ENCODE measurements at regions not wholly inside any gene's neighbourhood (a gene's known extent, or its start where the extent isn't known, plus 50 kb on each side); places are given as distances from the start of the nearest gene placed in this dataset.

- in situ Hi-C loops (cut with MboI; ENCODE audit: low pct_unique_long_range_greater_than_20kb, low sequenced_read_pairs), result no loop called here
- DNase-seq, result no peak
Measured at GRCh38 chr1:239804266-239804665, 287.4 kb upstream of the FMN2 start.

- DNase-seq, result no peak
- in situ Hi-C loops (cut with MboI; ENCODE audit: low pct_unique_long_range_greater_than_20kb, low sequenced_read_pairs), result no loop called here
Measured at GRCh38 chr1:239805042-239805441, 286.6 kb upstream of the FMN2 start.

GRCh38 chr1:239805851-239806772 lies 285.6 kb upstream of the FMN2 start:
- in situ Hi-C loops (cut with MboI; ENCODE audit: low pct_unique_long_range_greater_than_20kb, low sequenced_read_pairs), result no loop called here

GRCh38 chr1:239806897-239807296 lies 284.8 kb upstream of the FMN2 start:
- in situ Hi-C loops (cut with MboI; ENCODE audit: low pct_unique_long_range_greater_than_20kb, low sequenced_read_pairs), result no loop called here
- no peak for DNase-seq

More at GRCh38 chr1:239805851-239806772, 285.6 kb upstream of the FMN2 start:
- DNase-seq, result no peak

- in situ Hi-C loops (cut with MboI; ENCODE audit: low pct_unique_long_range_greater_than_20kb, low sequenced_read_pairs), result no loop called here
- no peak for DNase-seq
Measured at GRCh38 chr1:239807361-239807760, 284.3 kb upstream of the FMN2 start.

- no peak for DNase-seq
- in situ Hi-C loops (cut with MboI; ENCODE audit: low pct_unique_long_range_greater_than_20kb, low sequenced_read_pairs), result no loop called here
Measured at GRCh38 chr1:239810061-239810481, 281.6 kb upstream of the FMN2 start.

- no peak for DNase-seq
- in situ Hi-C loops (cut with MboI; ENCODE audit: low pct_unique_long_range_greater_than_20kb, low sequenced_read_pairs), result no loop called here
Measured at GRCh38 chr1:239811211-239811885, 280.3 kb upstream of the FMN2 start.

- in situ Hi-C loops (cut with MboI; ENCODE audit: low pct_unique_long_range_greater_than_20kb, low sequenced_read_pairs), result no loop called here
- DNase-seq, result no peak
Measured at GRCh38 chr1:239812580-239812979, 279.1 kb upstream of the FMN2 start.

- no peak for DNase-seq
- in situ Hi-C loops (cut with MboI; ENCODE audit: low pct_unique_long_range_greater_than_20kb, low sequenced_read_pairs), result no loop called here
Measured at GRCh38 chr1:239814306-239814881, 277.3 kb upstream of the FMN2 start.

GRCh38 chr1:239815074-239815473 lies 276.6 kb upstream of the FMN2 start:
- in situ Hi-C loops (cut with MboI; ENCODE audit: low pct_unique_long_range_greater_than_20kb, low sequenced_read_pairs), result no loop called here
- no peak for DNase-seq

GRCh38 chr1:239816081-239816782 lies 275.5 kb upstream of the FMN2 start:
- in situ Hi-C loops (cut with MboI; ENCODE audit: low pct_unique_long_range_greater_than_20kb, low sequenced_read_pairs), result no loop called here
- no peak for DNase-seq

- in situ Hi-C loops (cut with MboI; ENCODE audit: low pct_unique_long_range_greater_than_20kb, low sequenced_read_pairs), result no loop called here
- DNase-seq, result no peak
Measured at GRCh38 chr1:239817276-239817675, 274.4 kb upstream of the FMN2 start.

GRCh38 chr1:239817801-239818200 lies 273.9 kb upstream of the FMN2 start:
- no peak for DNase-seq
- in situ Hi-C loops (cut with MboI; ENCODE audit: low pct_unique_long_range_greater_than_20kb, low sequenced_read_pairs), result no loop called here

- in situ Hi-C loops (cut with MboI; ENCODE audit: low pct_unique_long_range_greater_than_20kb, low sequenced_read_pairs), result no loop called here
- DNase-seq, result no peak
Measured at GRCh38 chr1:239819096-239819495, 272.6 kb upstream of the FMN2 start.

- in situ Hi-C loops (cut with MboI; ENCODE audit: low pct_unique_long_range_greater_than_20kb, low sequenced_read_pairs), result no loop called here
- DNase-seq, result no peak
Measured at GRCh38 chr1:239819756-239820250, 271.9 kb upstream of the FMN2 start.

GRCh38 chr1:239823852-239824251 lies 267.8 kb upstream of the FMN2 start:
- in situ Hi-C loops (cut with MboI; ENCODE audit: low pct_unique_long_range_greater_than_20kb, low sequenced_read_pairs), result no loop called here
- DNase-seq, result no peak

- in situ Hi-C loops (cut with MboI; ENCODE audit: low pct_unique_long_range_greater_than_20kb, low sequenced_read_pairs), result no loop called here
- DNase-seq, result no peak
Measured at GRCh38 chr1:239826211-239826610, 265.5 kb upstream of the FMN2 start.

GRCh38 chr1:239826736-239827135 lies 264.9 kb upstream of the FMN2 start:
- in situ Hi-C loops (cut with MboI; ENCODE audit: low pct_unique_long_range_greater_than_20kb, low sequenced_read_pairs), result no loop called here
- DNase-seq, result no peak

- DNase-seq, result no peak
- in situ Hi-C loops (cut with MboI; ENCODE audit: low pct_unique_long_range_greater_than_20kb, low sequenced_read_pairs), result no loop called here
Measured at GRCh38 chr1:239829535-239829934, 262.1 kb upstream of the FMN2 start.
